ENCODE measurements at regions not wholly inside any gene's neighbourhood (a gene's known extent, or its start where the extent isn't known, plus 50 kb on each side); places are given as distances from the start of the nearest gene placed in this dataset.
A peak's percentile ranks its signal among the peaks of the same experiment; 100 is the strongest.
"Not testable (repeated sequence)": the region's sequence is repeated elsewhere in the genome, so short reads cannot be mapped to it uniquely, and the experiment has no call there.

- DNase-seq (ENCODE audit: low read depth in 4 of 4, low spot score in 3 of 4) = no peak
These were observed 312.9 kb upstream of the PODXL start for GRCh38 chr7:131869169-131869844.

- DNase-seq (ENCODE audit: low read depth in 4 of 4, low spot score in 3 of 4) = no peak
These were observed 311.0 kb upstream of the PODXL start for GRCh38 chr7:131867461-131867860.

- no peak for DNase-seq (ENCODE audit: low read depth in 4 of 4, low spot score in 3 of 4)
These were observed 309.5 kb upstream of the PODXL start for GRCh38 chr7:131865911-131866310.

GRCh38 chr7:131861620-131862346 lies 305.4 kb upstream of the PODXL start:
- no peak for DNase-seq (ENCODE audit: low read depth in 4 of 4, low spot score in 3 of 4)

GRCh38 chr7:131859147-131859821 lies 302.9 kb upstream of the PODXL start:
- DNase-seq (ENCODE audit: low read depth in 4 of 4, low spot score in 3 of 4) = no peak

- no peak for DNase-seq (ENCODE audit: low read depth in 4 of 4, low spot score in 3 of 4)
These were observed 302.2 kb upstream of the PODXL start for GRCh38 chr7:131858611-131859010.

- no peak for DNase-seq (ENCODE audit: low read depth in 4 of 4, low spot score in 3 of 4)
These were observed 293.0 kb upstream of the PODXL start for GRCh38 chr7:131849472-131849871.

- DNase-seq (ENCODE audit: low read depth in 4 of 4, low spot score in 3 of 4) = no peak
These were observed 291.6 kb upstream of the PODXL start for GRCh38 chr7:131848033-131848432.

- no peak for DNase-seq (ENCODE audit: low read depth in 4 of 4, low spot score in 3 of 4)
These were observed 289.3 kb upstream of the PODXL start for GRCh38 chr7:131845573-131846314.

- no peak for DNase-seq (ENCODE audit: low read depth in 4 of 4, low spot score in 3 of 4)
These were observed 287.9 kb upstream of the PODXL start for GRCh38 chr7:131844369-131844768.

GRCh38 chr7:131843898-131844331 lies 287.5 kb upstream of the PODXL start:
- peak in 2 of 4 donors; percentile 40 to 47 for DNase-seq (ENCODE audit: low read depth in 4 of 4, low spot score in 3 of 4)

GRCh38 chr7:131839967-131840690 lies 283.7 kb upstream of the PODXL start:
- no peak for DNase-seq (ENCODE audit: low read depth in 4 of 4, low spot score in 3 of 4)

- no peak for DNase-seq (ENCODE audit: low read depth in 4 of 4, low spot score in 3 of 4)
These were observed 280.3 kb upstream of the PODXL start for GRCh38 chr7:131836733-131837132.

GRCh38 chr7:131835141-131835540 lies 278.7 kb upstream of the PODXL start:
- DNase-seq (ENCODE audit: low read depth in 4 of 4, low spot score in 3 of 4) = no peak

GRCh38 chr7:131830681-131831080 lies 274.3 kb upstream of the PODXL start:
- DNase-seq (ENCODE audit: low read depth in 4 of 4, low spot score in 3 of 4) = no peak

GRCh38 chr7:131829947-131830558 lies 273.6 kb upstream of the PODXL start:
- DNase-seq (ENCODE audit: low read depth in 4 of 4, low spot score in 3 of 4) = no peak

GRCh38 chr7:131827421-131827820 lies 271.0 kb upstream of the PODXL start:
- DNase-seq (ENCODE audit: low read depth in 4 of 4, low spot score in 3 of 4) = no peak

- DNase-seq (ENCODE audit: low read depth in 4 of 4, low spot score in 3 of 4) = no peak
These were observed 270.5 kb upstream of the PODXL start for GRCh38 chr7:131826960-131827359.

GRCh38 chr7:131823961-131824440 lies 267.6 kb upstream of the PODXL start:
- DNase-seq (ENCODE audit: low read depth in 4 of 4, low spot score in 3 of 4) = not testable (repeated sequence)

- no peak for DNase-seq (ENCODE audit: low read depth in 4 of 4, low spot score in 3 of 4)
These were observed 263.5 kb upstream of the PODXL start for GRCh38 chr7:131819891-131820290.
